Loucy (cell line): ENCODE measurements at regions not wholly inside any gene's neighbourhood (a gene's known extent, or its start where the extent isn't known, plus 50 kb on each side); places are given as distances from the start of the nearest gene placed in this dataset.

Experiments used
- H2AFZ ChIP-seq: fragments of 200-600 bp; sonication (generic); 2 replicates; pipeline ENCODE4 v1.6.0; 2016; ENCODE audit warnings: antibody characterized with exemption, mild to moderate bottlenecking, low read length, moderate library complexity
- H3F3A ChIP-seq: fragments of 200-600 bp; 2 replicates; pipeline ENCODE4 v1.6.0; 2016; ENCODE audit warnings: antibody characterized with exemption, low read depth, mild to moderate bottlenecking
- H3K27me3 ChIP-seq: fragments of 200-600 bp; sonication (generic); 2 replicates; pipeline ENCODE4 v1.6.1; 2014; ENCODE audit warnings: low read length, mild to moderate bottlenecking; ENCODE audit not compliant: insufficient read depth, poor library complexity, severe bottlenecking
- H3K36me3 ChIP-seq: fragments of 200-600 bp; sonication (generic); 2 replicates; pipeline ENCODE4 v1.6.1; 2016; ENCODE audit warnings: low read length; ENCODE audit not compliant: insufficient read depth
- H3K4me1 ChIP-seq: fragments of 200-600 bp; sonication (generic); 2 replicates; pipeline ENCODE4 v1.5.1; 2014; ENCODE audit warnings: low read length, mild to moderate bottlenecking; ENCODE audit not compliant: insufficient read depth, poor library complexity, severe bottlenecking
- H3K4me2 ChIP-seq: fragments of 200-600 bp; sonication (generic); 2 replicates; pipeline ENCODE4 v1.6.0; 2014; ENCODE audit warnings: antibody characterized with exemption, low read length, low read depth, mild to moderate bottlenecking; ENCODE audit not compliant: poor library complexity, severe bottlenecking
- H3K4me3 ChIP-seq: fragments of 200-600 bp; sonication (generic); 2 replicates; pipeline ENCODE4 v1.5.1; 2014; ENCODE audit warnings: low read length, mild to moderate bottlenecking, mixed read lengths; ENCODE audit not compliant: poor library complexity, severe bottlenecking
- H3K79me2 ChIP-seq: fragments of 200-600 bp; sonication (generic); 2 replicates; pipeline ENCODE4 v1.6.1; 2014; ENCODE audit warnings: low read length; ENCODE audit not compliant: insufficient read depth
- H3K9ac ChIP-seq: fragments of 200-600 bp; sonication (generic); 2 replicates; pipeline ENCODE4 v1.6.0; 2014; ENCODE audit warnings: mild to moderate bottlenecking, low read depth, low read length, moderate library complexity; ENCODE audit not compliant: poor library complexity, severe bottlenecking
- H3K9me2 ChIP-seq: fragments of 200-600 bp; sonication (generic); replicated peaks from 2 replicates; pipeline ENCODE4 v1.6.1; 2016; ENCODE audit warnings: low read depth, low read length, mixed read lengths
- H3K9me3 ChIP-seq: fragments of 200-600 bp; sonication (generic); 2 replicates; pipeline ENCODE4 v1.6.1; 2014; ENCODE audit warnings: mild to moderate bottlenecking, antibody characterized with exemption, low read length, low read depth; ENCODE audit not compliant: insufficient read depth
- H4K20me1 ChIP-seq: fragments of 200-600 bp; sonication (generic); 2 replicates; pipeline ENCODE4 v1.6.0; 2014; ENCODE audit warnings: antibody characterized with exemption, low read length, mild to moderate bottlenecking; ENCODE audit not compliant: insufficient read depth, poor library complexity, severe bottlenecking
- CTCF ChIP-seq: fragments of 200-600 bp; sonication (generic); conservative IDR thresholded peaks from 2 replicates; pipeline ENCODE4 v1.5.1; 2014; ENCODE audit warnings: mild to moderate bottlenecking, antibody characterized with exemption, low read length
- EZH2phosphoT487 ChIP-seq: fragments of 200-600 bp; IDR thresholded peaks from 2 replicates; pipeline ENCODE4 v1.6.1; 2018; ENCODE audit warnings: antibody characterized with exemption, mild to moderate bottlenecking, moderate library complexity, borderline replicate concordance

DNA sequence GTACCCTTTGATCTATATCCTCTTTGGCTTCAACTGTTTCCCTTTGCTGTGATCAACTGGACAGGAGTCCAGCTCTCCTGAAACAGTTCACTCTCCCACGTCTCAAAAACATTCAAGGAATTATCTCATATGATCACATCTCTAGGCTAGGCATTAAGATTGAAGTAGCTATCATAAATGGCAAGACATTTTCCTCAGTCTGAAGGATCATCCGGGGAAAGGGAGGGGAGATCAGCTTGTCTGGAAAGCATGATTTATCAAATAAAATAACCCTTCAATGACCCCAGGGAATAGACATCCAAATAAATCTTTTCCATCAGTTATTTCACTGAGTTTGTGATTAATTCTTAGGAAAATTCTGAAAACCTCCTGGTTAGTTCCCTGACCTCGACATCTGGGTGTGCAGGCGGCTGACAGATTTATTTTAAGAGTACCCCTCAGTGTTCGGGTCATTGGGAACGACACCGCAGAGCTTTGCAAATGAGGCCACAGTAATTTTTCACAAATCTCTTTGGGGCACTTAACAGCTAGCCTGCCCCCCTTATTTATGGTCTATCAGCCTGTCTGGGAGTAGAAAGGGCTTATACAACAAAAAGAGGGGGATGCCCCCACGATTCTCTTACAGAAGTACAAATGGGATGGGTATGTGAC lies 65.8 kb downstream of the NSMCE3 start:
- Histone ChIP-seq H3K9me2 (no peaks in the 10 kb centered on the region), H3K4me2 (no peak overlapping the region), H4K20me1 (no peaks in the 10 kb centered on the region), H3F3A (no peaks in the 10 kb centered on the region), H3K79me2 (no peaks in the 10 kb centered on the region), H3K36me3 (no peaks in the 10 kb centered on the region), H2AFZ (no peak overlapping the region), H3K4me1 (peaks cover 6% of the 10 kb centered on the region), H3K4me3 (no peak overlapping the region), H3K9me3 (no peaks in the 10 kb centered on the region), H3K9ac (no peak overlapping the region), H3K27me3 (no peaks in the 10 kb centered on the region)
- TF ChIP-seq CTCF (no peak), EZH2phosphoT487 (no peak)

- Histone ChIP-seq H3F3A (no peaks in the 10 kb centered on the region), H3K79me2 (no peaks in the 10 kb centered on the region), H3K4me1 (no peaks in the 10 kb centered on the region), H3K4me3 (no peak overlapping the region), H4K20me1 (no peaks in the 10 kb centered on the region), H3K9me2 (no peaks in the 10 kb centered on the region), H3K9ac (no peak overlapping the region), H3K9me3 (no peaks in the 10 kb centered on the region), H2AFZ (no peak overlapping the region), H3K4me2 (no peak overlapping the region), H3K27me3 (no peaks in the 10 kb centered on the region), H3K36me3 (no peaks in the 10 kb centered on the region)
- TF ChIP-seq EZH2phosphoT487 (no peak), CTCF (no peak)
Observed at GRCh38 chr15:29196722-29197121, 72.9 kb downstream of the NSMCE3 start.

DNA sequence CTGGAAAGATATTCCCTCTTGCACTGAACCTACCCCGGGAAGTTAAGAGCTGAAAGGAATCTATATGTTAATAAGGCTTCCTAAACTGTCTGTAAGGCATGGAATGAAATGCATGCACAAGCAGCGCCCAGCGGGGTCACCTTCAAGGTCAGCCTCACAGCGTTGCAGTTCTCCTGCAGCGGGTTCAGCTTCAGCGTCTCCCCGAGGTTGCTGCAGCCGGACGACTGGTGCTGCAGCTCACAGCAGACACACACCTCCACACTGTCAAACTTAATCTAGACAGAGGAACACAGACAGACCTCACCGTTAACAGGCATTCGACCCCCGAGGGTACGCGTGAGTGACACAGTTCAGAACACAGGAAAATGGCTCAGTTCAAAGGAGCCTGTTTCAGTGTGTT lies 73.3 kb downstream of the NSMCE3 start:
- Histone ChIP-seq H3K4me2 (no peak overlapping the region), H3K36me3 (no peaks in the 10 kb centered on the region), H3K9ac (no peak overlapping the region), H3F3A (no peaks in the 10 kb centered on the region), H3K4me1 (no peaks in the 10 kb centered on the region), H3K79me2 (no peaks in the 10 kb centered on the region), H3K27me3 (no peaks in the 10 kb centered on the region), H3K9me2 (no peaks in the 10 kb centered on the region), H3K4me3 (no peak overlapping the region), H4K20me1 (no peaks in the 10 kb centered on the region), H2AFZ (no peak overlapping the region), H3K9me3 (no peaks in the 10 kb centered on the region)
- no peak for TF ChIP-seq EZH2phosphoT487
- TF ChIP-seq CTCF: no peak
